Prostate gland (tissue), 2 donors: ENCODE measurements at regions not wholly inside any gene's neighbourhood (a gene's known extent, or its start where the extent isn't known, plus 50 kb on each side); places are given as distances from the start of the nearest gene placed in this dataset.

ENCODE experiments used
- CTCF ChIP-seq, 4 experiments: fragments of 200-600 bp in 2 of 4; fragments of 450-650 bp in 2 of 4; sonication (generic) in 2 of 4; IDR thresholded peaks; 1 replicate in 3 of 4; 2 replicates in 1 of 4; pipeline ENCODE4 v1.5.1; 2016 to 2019; ENCODE audit warnings: antibody characterized with exemption in 4 of 4, mild to moderate bottlenecking in 2 of 4, moderate library complexity in 2 of 4
- POLR2A ChIP-seq: fragments of 450-650 bp; IDR thresholded peaks from one replicate; pipeline ENCODE4 v1.6.1; 2016; ENCODE audit warnings: antibody characterized with exemption, mild to moderate bottlenecking
- POLR2AphosphoS5 ChIP-seq: sonication (generic); formaldehyde crosslinking; IDR thresholded peaks from one replicate; pipeline ENCODE4 v1.6.1; 2017; ENCODE audit warnings: antibody characterized with exemption

- TF ChIP-seq CTCF (IDR thresholded peaks at IDR 0.05), result no peak
- TF ChIP-seq POLR2AphosphoS5, result no peak
- no peak for TF ChIP-seq POLR2A
These were observed 279.9 kb upstream of the SLIT2 start for GRCh38 chr4:19971829-19972228.
